ENCODE measurements at regions not wholly inside any gene's neighbourhood (a gene's known extent, or its start where the extent isn't known, plus 50 kb on each side); places are given as distances from the start of the nearest gene placed in this dataset.

DNA sequence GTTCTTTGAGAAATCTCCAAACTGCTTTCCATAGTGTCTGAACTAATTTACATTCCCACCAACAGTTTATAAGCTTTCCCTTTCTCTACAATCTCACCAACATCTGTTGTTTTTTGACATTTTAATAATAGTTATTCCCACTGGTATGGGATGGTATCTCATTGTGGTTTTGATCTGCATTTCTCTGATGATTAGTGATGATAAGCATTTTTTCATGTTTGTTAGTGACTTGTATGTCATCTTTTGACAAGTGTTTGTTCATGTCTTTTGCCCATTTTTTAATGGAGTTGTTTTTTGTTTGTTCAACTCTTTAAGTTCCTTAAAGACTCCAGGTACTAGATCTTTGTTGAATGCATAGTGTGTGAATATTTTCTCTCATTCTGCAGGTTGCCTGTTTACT, 116.6 kb upstream of the TSC22D2 start:
- TF ChIP-seq CTCF (conservative IDR thresholded peaks at IDR 0.05; ENCODE audit: low read depth): no peak
- H3K27ac ChIP-seq: no peak overlapping the region
- DNase-seq (ENCODE audit: low spot score): no peak
- CTCF ChIA-PET: no interaction called here
- POLR2A ChIA-PET (ENCODE audit: low non-redundant PET): no interaction called here

DNA sequence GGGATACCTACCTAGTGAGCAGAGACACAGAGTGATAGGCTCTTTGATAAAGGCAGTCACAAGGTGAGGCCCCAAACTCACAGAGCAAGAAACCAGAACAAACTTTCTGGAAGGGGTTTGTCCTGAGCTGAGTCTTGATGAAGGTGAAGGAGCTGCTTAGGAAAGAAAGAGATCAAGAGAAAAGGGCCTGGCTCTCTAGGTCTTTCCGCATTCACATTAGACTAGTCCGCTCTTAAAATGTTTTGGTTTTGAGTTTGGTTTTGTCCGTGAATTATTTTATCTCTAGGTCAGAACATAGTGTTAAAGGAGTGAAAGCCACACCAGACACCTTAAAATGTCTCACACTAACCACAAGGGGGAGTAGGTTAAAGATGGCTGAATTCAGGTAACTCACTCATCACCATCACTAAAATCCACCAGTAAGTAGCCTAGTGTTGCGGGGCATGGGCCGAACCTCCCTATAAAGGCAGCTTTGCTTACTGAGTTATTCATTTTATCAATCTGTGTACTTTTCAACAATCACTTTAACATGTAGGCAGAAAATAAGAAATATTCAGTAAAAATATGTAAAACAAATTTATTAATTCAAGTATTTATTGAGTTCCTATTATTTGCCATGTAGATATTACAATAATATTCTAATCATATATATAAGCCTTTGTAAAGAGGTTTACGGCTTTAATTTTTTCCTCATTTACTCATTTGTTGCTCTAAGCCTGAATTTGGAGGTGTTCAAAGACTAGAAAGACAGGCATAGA, 121.5 kb upstream of the TSC22D2 start:
- no peak overlapping the region for H3K27ac ChIP-seq
- CTCF ChIA-PET: interaction anchor here (0.6 to 1.8 kb wide), 10 partner anchors 9 to 336 kb away, joined by 3 to 8 read pairs (median 3); no protein-coding TSS in a partner anchor
- DNase-seq (ENCODE audit: low spot score): peak; percentile 58
- TF ChIP-seq CTCF (conservative IDR thresholded peaks at IDR 0.05; ENCODE audit: low read depth): peak; percentile 59
- POLR2A ChIA-PET (ENCODE audit: low non-redundant PET): no interaction called here

DNA sequence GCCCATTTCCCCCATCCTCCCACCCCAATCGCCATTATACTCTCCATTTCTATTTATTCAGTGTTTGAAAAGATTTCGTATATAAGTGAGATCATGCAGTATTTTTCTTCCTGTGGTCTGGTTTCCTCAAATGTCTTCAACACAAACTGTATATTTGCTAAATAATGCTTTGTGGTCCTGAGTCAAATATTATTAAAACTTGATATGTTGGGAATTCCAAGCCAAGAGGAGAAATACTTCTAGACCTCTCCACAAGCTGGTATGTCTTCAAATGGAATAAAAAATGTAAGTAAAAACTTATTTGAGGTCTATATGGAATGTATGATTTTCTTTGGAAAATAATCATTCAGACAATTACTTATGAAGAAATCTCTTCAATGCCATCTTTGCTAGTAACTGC, 122.5 kb upstream of the TSC22D2 start:
- no peak overlapping the region for H3K27ac ChIP-seq
- CTCF ChIA-PET: interaction anchor here (0.5 to 0.6 kb wide), 2 partner anchors 167 to 800 kb away, joined by 4 to 5 read pairs; partner anchors contain the start of gene MED12L
- POLR2A ChIA-PET (ENCODE audit: low non-redundant PET): no interaction called here
- no peak for TF ChIP-seq CTCF (conservative IDR thresholded peaks at IDR 0.05; ENCODE audit: low read depth)
- no peak for DNase-seq (ENCODE audit: low spot score)

GRCh38 chr3:150278843-150279381, 129.2 kb upstream of the TSC22D2 start:
- CTCF ChIA-PET: interaction anchor here (0.5 kb wide), 1 partner anchor 197 kb away, joined by 4 read pairs; no protein-coding TSS in a partner anchor
- DNase-seq (ENCODE audit: low spot score): no peak

GRCh38 chr3:150278195-150278594, 129.9 kb upstream of the TSC22D2 start:
- CTCF ChIA-PET: no interaction called here
- no peak for DNase-seq (ENCODE audit: low spot score)

More at GRCh38 chr3:150278843-150279381, 129.2 kb upstream of the TSC22D2 start:
- no peak overlapping the region for H3K27ac ChIP-seq
- no peak for TF ChIP-seq CTCF (conservative IDR thresholded peaks at IDR 0.05; ENCODE audit: low read depth)
- POLR2A ChIA-PET (ENCODE audit: low non-redundant PET): no interaction called here

DNA sequence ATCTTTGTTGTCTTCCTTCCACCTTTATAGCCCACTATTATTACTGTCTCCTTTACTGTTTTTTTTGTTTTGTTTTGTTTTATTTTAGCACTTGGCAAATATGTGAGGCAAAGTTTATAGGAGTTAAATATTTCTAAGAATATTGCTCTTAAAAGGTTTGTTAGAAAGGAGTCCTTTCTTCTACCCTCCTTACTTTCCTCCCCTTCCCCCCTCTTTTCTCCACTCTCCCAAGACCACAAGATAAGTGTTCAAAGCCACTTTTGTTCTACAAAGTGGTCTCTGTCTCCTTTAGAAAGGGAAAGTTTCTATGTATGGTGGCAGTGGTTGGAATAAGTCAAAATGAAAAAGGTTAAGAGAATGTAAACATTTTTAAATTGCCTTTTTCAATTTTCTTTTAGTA, 130.7 kb upstream of the TSC22D2 start:
- H3K27ac ChIP-seq: no peak overlapping the region
- POLR2A ChIA-PET (ENCODE audit: low non-redundant PET): no interaction called here
- CTCF ChIA-PET: no interaction called here
- no peak for DNase-seq (ENCODE audit: low spot score)
- TF ChIP-seq CTCF (conservative IDR thresholded peaks at IDR 0.05; ENCODE audit: low read depth): no peak

More at GRCh38 chr3:150278195-150278594, 129.9 kb upstream of the TSC22D2 start:
- TF ChIP-seq CTCF (conservative IDR thresholded peaks at IDR 0.05; ENCODE audit: low read depth): no peak
- H3K27ac ChIP-seq: no peak overlapping the region
- POLR2A ChIA-PET (ENCODE audit: low non-redundant PET): no interaction called here

All from RWPE1 (cell line).